Neural cell (in vitro differentiated cells): ENCODE measurements at regions not wholly inside any gene's neighbourhood (a gene's known extent, or its start where the extent isn't known, plus 50 kb on each side); places are given as distances from the start of the nearest gene placed in this dataset.

Experiments
- EP300 ChIP-seq: fragments of 450-650 bp; conservative IDR thresholded peaks from 2 replicates; pipeline ENCODE4 v1.6.1; 2014; ENCODE audit warnings: antibody characterized with exemption, mild to moderate bottlenecking, moderate library complexity; ENCODE audit not compliant: poor library complexity, severe bottlenecking
- EZH2 ChIP-seq: fragments of 200-600, 300-800 bp; shearing (Covaris generic), sonication (generic); IDR thresholded peaks from 2 replicates; pipeline ENCODE4 v1.6.1; 2014; ENCODE audit warnings: antibody characterized with exemption, low read length, borderline replicate concordance, mild to moderate bottlenecking; ENCODE audit not compliant: insufficient read depth, poor library complexity, severe bottlenecking
- MXI1 ChIP-seq: fragments of 450-650 bp; conservative IDR thresholded peaks from 2 replicates; pipeline ENCODE4 v1.6.1; 2014; ENCODE audit warnings: antibody characterized with exemption, mild to moderate bottlenecking; ENCODE audit not compliant: poor library complexity, severe bottlenecking
- POLR2AphosphoS5 ChIP-seq: IDR thresholded peaks from 2 replicates; pipeline ENCODE4 v1.6.1; 2012
- TAF1 ChIP-seq: IDR thresholded peaks from 2 replicates; pipeline ENCODE4 v1.6.1; 2012; ENCODE audit warnings: low read depth
- TF ChIP-seq, protein P1 (sequence below): IDR thresholded peaks from 2 replicates; pipeline ENCODE4 v1.6.1; 2012; ENCODE audit warnings: borderline replicate concordance
- TF ChIP-seq, protein P2 (sequence below): fragments of 450-650 bp; IDR thresholded peaks from 2 replicates; pipeline ENCODE4 v1.5.1; 2014; ENCODE audit warnings: antibody characterized with exemption, mild to moderate bottlenecking, moderate library complexity; ENCODE audit not compliant: poor library complexity, severe bottlenecking

DNA sequence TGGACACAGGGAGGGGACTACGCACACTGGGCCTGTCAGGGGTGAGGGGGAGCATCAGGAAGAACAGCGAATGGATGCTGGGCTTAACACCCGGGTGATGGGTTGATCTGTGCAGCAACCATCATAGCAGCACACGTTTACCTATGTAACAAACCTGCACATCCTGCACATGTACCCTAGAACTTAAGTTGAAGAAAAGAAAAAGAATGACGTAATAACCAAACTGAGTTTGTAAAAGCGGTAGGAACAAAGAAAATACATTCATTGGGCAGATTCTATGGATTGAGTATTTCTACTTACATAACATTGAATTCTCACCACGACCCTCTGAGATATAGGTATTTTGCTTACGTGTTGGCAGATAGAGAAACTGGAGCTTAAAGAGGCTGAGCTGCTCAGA is 468.4 kb downstream of the TTLL7 start:
- TF ChIP-seq, protein P1, sequence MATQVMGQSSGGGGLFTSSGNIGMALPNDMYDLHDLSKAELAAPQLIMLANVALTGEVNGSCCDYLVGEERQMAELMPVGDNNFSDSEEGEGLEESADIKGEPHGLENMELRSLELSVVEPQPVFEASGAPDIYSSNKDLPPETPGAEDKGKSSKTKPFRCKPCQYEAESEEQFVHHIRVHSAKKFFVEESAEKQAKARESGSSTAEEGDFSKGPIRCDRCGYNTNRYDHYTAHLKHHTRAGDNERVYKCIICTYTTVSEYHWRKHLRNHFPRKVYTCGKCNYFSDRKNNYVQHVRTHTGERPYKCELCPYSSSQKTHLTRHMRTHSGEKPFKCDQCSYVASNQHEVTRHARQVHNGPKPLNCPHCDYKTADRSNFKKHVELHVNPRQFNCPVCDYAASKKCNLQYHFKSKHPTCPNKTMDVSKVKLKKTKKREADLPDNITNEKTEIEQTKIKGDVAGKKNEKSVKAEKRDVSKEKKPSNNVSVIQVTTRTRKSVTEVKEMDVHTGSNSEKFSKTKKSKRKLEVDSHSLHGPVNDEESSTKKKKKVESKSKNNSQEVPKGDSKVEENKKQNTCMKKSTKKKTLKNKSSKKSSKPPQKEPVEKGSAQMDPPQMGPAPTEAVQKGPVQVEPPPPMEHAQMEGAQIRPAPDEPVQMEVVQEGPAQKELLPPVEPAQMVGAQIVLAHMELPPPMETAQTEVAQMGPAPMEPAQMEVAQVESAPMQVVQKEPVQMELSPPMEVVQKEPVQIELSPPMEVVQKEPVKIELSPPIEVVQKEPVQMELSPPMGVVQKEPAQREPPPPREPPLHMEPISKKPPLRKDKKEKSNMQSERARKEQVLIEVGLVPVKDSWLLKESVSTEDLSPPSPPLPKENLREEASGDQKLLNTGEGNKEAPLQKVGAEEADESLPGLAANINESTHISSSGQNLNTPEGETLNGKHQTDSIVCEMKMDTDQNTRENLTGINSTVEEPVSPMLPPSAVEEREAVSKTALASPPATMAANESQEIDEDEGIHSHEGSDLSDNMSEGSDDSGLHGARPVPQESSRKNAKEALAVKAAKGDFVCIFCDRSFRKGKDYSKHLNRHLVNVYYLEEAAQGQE, result no peak
- TF ChIP-seq, protein P2, sequence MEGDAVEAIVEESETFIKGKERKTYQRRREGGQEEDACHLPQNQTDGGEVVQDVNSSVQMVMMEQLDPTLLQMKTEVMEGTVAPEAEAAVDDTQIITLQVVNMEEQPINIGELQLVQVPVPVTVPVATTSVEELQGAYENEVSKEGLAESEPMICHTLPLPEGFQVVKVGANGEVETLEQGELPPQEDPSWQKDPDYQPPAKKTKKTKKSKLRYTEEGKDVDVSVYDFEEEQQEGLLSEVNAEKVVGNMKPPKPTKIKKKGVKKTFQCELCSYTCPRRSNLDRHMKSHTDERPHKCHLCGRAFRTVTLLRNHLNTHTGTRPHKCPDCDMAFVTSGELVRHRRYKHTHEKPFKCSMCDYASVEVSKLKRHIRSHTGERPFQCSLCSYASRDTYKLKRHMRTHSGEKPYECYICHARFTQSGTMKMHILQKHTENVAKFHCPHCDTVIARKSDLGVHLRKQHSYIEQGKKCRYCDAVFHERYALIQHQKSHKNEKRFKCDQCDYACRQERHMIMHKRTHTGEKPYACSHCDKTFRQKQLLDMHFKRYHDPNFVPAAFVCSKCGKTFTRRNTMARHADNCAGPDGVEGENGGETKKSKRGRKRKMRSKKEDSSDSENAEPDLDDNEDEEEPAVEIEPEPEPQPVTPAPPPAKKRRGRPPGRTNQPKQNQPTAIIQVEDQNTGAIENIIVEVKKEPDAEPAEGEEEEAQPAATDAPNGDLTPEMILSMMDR, result no peak
- TF ChIP-seq POLR2AphosphoS5 (no peak), MXI1 (no peak), EZH2 (no peak), TAF1 (no peak), EP300 (no peak)
